Gastroesophageal sphincter (tissue), 3 donors: ENCODE measurements at regions not wholly inside any gene's neighbourhood (a gene's known extent, or its start where the extent isn't known, plus 50 kb on each side); places are given as distances from the start of the nearest gene placed in this dataset.

Source experiments
- CTCF ChIP-seq, 4 experiments: fragments of 200-600 bp in 2 of 4; fragments of 450-650 bp in 2 of 4; sonication (generic) in 1 of 4; IDR thresholded peaks; one replicate each; pipeline ENCODE4 v1.5.1; 2017 to 2019; ENCODE audit warnings: antibody characterized with exemption in 4 of 4, mild to moderate bottlenecking in 2 of 4, moderate library complexity in 2 of 4
- EP300 ChIP-seq: sonication (generic); formaldehyde crosslinking; IDR thresholded peaks from one replicate; pipeline ENCODE4 v1.6.1; 2017; ENCODE audit warnings: antibody characterized with exemption, mild to moderate bottlenecking
- POLR2A ChIP-seq, 2 donors: fragments of 450-650 bp; IDR thresholded peaks; one replicate each; pipeline ENCODE4 v1.6.1; 2017; ENCODE audit warnings: antibody characterized with exemption in 2 of 2, mild to moderate bottlenecking in 2 of 2, moderate library complexity in 1 of 2
- POLR2AphosphoS5 ChIP-seq: sonication (generic); formaldehyde crosslinking; IDR thresholded peaks from one replicate; pipeline ENCODE4 v1.6.1; 2017; ENCODE audit warnings: antibody characterized with exemption

GRCh38 chr14:85793533-85793932 lies 263.6 kb downstream of the FLRT2 start:
- TF ChIP-seq CTCF (IDR thresholded peaks at IDR 0.05) (no peak), EP300 (no peak), POLR2A (IDR thresholded peaks at IDR 0.05) (no peak), POLR2AphosphoS5 (no peak)
